HEK293 (cell line): ENCODE measurements at regions not wholly inside any gene's neighbourhood (a gene's known extent, or its start where the extent isn't known, plus 50 kb on each side); places are given as distances from the start of the nearest gene placed in this dataset.

Experiments used
- ATF2 ChIP-seq: fragments of 450-650 bp; formaldehyde crosslinking; IDR thresholded peaks from 2 replicates; pipeline ENCODE4 v1.5.1; 2016; ENCODE audit warnings: missing biosample characterization, missing genetic modification characterization, low read depth
- CTCF ChIP-seq: fragments of 450-650 bp; formaldehyde crosslinking; IDR thresholded peaks from 2 replicates; pipeline ENCODE4 v1.5.1; 2016; ENCODE audit warnings: missing biosample characterization, missing genetic modification characterization
- REST ChIP-seq: fragments of 450-650 bp; formaldehyde crosslinking; IDR thresholded peaks from 2 replicates; pipeline ENCODE4 v1.5.1; 2016; ENCODE audit warnings: missing biosample characterization, missing genetic modification characterization
- YY1 ChIP-seq: fragments of 450-650 bp; formaldehyde crosslinking; IDR thresholded peaks from 2 replicates; pipeline ENCODE4 v1.5.1; 2018; ENCODE audit warnings: missing biosample characterization, missing genetic modification characterization
- ZNF138 ChIP-seq: fragments of 450-650 bp; formaldehyde crosslinking; IDR thresholded peaks from 2 replicates; pipeline ENCODE4 v1.5.1; 2016; ENCODE audit warnings: missing biosample characterization, missing genetic modification characterization, borderline replicate concordance
- ZNF37A ChIP-seq: fragments of 450-650 bp; IDR thresholded peaks from 2 replicates; pipeline ENCODE4 v1.5.1; 2018; ENCODE audit warnings: missing biosample characterization, missing genetic modification characterization
- ZNF423 ChIP-seq: fragments of 450-650 bp; formaldehyde crosslinking; IDR thresholded peaks from 2 replicates; pipeline ENCODE4 v1.5.1; 2016; ENCODE audit warnings: missing biosample characterization, missing genetic modification characterization
- ZNF571 ChIP-seq: fragments of 450-650 bp; formaldehyde crosslinking; IDR thresholded peaks from 2 replicates; pipeline ENCODE4 v1.5.0; 2017; ENCODE audit warnings: missing biosample characterization, missing genetic modification characterization
- ZNF76 ChIP-seq: fragments of 450-650 bp; formaldehyde crosslinking; IDR thresholded peaks from 2 replicates; pipeline ENCODE4; 2016; ENCODE audit warnings: low read depth, missing biosample characterization, missing genetic modification characterization, borderline replicate concordance

GRCh38 chr2:12315224-12315623 is 401.5 kb upstream of the TRIB2 start:
- TF ChIP-seq ZNF76 (tag by site-specific recombination) (no peak), CTCF (tag by site-specific recombination) (no peak), REST (tag by site-specific recombination) (no peak), ZNF138 (no peak), ATF2 (tag by site-specific recombination) (no peak), ZNF37A (tag by site-specific recombination) (no peak), ZNF571 (tag by site-specific recombination) (no peak), YY1 (tag by site-specific recombination) (no peak), ZNF423 (no peak)
